HG03108 (cell line): ENCODE measurements at regions not wholly inside any gene's neighbourhood (a gene's known extent, or its start where the extent isn't known, plus 50 kb on each side); places are given as distances from the start of the nearest gene placed in this dataset.
A peak's percentile ranks its signal among the peaks of the same experiment; 100 is the strongest.

Experiments used
- ATAC-seq: cut with Tn5 transposase; IDR thresholded peaks from one replicate; pipeline ENCODE4 v1.9.1; 2021; ENCODE audit warnings: moderate library complexity; ENCODE audit not compliant: unreplicated experiment

DNA sequence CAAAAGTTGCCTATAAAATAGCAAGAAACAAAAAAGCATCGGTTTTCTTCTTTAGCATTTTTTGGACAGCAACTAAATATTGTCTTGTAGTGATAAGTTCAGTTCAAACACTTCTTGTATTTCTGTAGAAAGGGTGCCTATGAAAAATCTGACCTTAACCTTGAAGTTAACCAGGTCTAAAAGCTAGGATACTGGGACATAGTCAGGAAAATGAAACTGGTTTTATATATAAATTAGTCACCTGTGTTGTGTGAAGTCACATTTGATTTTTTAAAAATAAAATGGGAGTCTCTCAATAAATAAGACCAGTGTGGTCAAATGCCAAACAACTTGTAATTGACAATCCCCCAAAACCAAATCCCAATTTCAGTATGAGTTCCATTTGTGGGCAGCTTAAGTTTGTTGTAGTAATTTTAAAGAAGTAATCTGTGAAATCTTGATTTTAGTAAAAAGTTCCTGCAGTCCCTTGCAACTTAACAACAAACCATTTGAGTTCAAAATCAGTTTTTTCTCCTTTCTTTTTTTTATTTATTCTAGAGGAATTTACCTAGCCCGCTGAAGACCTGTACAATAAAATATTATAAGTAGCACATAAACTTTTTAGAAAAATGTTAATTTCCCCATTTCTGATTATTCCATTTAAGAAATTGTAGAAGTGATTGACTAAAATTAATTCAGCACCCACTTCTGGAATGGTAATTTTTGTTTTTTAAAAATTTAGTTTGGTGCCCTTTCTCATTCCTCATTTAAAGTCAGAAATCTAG, 84.5 kb upstream of the PPARA start:
- no peak for ATAC-seq

DNA sequence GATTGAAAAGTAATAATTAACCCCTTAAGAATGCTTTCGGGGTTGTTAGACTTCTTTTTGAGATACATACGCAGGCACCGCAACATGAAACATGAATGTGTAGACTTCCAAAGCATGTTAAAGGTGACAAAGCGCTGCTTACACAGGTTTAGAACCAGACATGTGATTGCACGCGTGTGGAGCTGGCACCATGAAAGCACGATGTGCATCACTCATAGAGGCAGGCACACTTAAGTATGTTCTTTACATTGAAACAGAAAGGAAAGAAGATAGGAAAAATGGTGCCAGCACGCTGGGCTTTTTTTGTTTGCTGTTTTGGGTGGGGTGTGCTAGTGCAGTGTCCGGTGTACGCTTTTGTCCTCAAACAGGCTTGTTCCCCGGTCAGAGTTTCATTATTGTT, 83.6 kb upstream of the PPARA start:
- ATAC-seq: no peak

DNA sequence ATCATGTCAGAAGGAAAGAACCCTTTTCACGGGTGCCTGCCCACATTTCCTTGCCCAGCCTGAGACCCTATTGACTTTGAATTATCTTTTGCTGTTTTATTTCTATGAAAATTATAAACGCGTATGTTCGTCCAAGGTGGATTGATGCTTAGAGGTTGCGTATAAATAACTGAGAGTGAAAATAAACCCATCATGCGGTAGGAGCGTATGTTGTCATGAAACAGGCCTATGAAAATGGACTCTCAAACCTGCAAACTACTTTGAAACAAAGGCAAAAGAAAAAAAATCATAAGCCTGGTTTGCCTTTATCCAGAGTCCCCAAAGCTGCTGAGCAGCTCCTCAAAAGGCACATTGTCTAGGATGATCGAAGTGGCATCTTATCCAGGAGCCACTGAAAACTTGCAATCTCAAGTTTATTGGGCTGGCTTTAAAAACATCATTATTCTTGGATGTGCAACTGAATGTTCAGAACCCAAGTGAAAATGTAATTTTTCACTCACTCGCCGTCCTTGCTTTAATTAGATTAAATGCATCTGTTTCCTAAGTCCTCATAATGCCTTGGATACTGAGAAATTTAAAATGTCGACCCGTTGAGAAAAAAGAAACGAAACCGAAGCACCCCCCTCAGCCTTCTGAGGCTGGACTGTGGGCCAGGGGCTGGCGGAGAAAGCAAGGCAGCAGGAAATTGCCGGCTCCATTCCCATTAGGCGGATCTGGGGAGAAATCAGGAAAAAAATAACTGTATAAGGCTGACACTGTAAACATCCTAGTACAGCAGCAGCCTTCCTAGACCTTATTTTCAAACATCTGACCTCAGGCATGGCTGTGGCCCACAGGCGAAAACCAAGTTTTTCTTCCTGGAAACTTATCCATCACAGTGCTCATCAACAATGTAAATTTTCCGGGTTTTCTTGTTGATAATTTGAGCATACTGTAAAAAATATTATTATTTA, 82.9 kb upstream of the PPARA start:
- no peak for ATAC-seq

DNA sequence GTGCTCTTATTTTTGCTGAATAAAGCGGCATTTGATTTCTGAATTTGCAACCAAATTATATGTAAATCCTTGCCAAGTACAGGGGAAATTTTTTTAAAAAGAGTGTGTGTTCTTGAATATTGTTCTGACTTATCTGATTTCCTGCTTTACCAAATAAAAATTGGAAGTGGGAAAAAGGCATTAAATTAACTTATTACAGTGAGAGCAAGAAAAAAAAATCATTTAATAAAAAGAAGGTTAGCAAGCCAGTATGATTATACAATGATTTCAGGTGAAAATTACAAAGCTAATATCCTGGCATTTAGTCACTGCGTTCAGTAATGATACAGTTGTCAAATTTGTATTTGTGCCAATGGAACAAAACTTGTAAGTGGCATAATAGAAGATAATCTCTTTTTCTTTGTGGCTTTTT, 82.1 kb upstream of the PPARA start:
- no peak for ATAC-seq

DNA sequence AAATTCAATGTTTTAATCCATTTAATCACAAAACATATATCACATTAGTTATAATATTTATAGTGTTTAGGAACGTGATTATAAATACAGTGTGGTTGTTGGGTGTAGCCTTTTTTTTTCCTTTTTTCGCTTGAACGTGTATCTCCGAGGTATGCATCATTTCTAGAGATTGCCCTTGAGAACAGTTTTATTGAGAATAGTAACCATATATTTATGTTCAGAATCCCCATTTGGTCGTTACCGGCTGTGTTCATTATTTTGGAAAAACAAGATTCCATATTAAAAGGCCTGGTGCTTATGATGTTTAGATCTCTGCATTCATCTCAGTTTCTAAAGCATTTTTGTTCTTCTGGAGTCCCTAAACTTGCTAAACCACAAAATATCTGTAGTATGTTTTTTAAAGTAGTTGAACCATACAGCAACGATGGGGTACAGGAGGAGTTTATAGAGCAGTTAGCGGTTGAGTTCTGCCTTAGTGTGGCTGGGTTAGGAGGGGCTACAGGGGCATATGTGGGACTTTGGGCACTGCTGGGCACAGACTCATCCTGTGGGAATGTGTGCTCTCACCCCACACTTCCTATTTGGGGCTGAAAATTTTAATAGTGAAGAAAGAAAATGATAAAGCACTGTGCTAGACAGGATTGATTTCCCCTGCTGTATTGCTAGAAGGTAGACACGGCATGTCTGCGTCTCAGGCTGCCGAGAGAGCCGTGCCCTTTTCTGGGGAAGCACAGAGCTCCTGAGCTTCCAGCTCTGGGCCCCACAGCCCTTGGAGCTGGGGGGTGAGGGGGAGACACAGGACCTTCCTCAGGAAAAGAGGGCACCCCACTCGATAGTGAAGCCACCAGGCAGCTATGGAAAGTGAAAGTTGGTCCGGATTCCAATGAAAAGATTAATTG, 81.5 kb upstream of the PPARA start:
- ATAC-seq: no peak

DNA sequence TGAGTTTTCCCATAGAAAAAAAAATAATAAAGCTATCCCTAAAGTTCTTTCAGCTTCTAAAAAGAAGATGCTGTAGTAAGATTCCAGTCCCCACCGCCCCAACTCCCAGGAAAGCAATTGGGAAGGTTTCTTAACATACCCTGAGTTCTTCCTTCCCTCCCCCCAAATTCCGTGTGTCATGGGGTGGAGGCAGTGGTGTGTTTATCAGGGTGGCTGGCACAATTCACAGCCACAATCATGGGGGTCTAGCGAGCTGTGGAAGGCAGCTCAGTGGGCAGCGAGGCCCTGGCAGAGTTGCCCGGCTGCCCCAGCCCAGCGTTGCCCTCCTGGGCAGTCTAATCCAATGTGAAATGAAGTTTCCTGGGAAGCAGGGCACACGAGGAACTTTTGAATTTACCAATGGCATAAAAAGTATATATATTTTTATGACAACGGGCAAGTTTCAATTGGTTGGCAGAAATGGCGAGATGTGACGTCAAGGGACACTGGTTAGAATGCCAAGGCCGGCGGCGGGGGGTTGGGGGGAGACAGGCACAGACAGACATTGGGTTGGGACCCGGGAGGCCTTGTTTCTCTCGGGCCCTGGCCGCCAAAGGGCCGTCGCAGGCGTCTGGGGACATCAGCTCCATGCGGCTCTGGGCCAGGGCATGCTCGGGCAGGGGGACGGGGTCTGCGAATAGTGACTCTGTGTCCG, 80.7 kb upstream of the PPARA start:
- no peak for ATAC-seq

DNA sequence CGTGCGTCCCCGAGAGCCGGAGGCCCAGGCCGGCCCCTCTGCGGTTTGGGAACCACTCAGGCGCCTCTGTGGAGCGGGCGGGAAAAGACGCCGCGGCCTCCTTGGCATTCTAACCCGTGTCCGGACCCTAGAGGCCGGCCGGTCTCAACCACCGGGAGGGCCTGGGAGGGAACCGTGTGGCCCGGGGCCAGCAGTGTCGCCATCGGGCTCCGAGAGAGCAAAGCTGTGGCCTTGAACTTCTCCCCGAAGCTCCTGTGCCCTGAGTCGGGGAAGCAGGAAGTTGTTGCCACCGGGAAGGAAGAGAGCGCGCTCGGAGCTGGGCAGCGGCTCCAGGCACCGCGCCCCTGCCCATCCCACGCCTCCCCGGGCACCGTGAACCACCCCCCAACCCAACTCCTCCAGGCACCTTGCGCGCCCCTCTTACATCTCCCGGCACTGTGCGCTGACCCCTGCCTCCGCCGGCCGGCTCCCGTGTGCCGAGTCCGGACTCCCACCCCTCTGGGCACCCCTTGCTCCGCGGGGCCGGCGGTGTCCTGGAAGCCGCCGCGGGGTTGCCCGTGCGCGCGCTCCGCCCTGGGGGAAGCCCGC, 80.0 kb upstream of the PPARA start:
- ATAC-seq: peak; percentile 27

DNA sequence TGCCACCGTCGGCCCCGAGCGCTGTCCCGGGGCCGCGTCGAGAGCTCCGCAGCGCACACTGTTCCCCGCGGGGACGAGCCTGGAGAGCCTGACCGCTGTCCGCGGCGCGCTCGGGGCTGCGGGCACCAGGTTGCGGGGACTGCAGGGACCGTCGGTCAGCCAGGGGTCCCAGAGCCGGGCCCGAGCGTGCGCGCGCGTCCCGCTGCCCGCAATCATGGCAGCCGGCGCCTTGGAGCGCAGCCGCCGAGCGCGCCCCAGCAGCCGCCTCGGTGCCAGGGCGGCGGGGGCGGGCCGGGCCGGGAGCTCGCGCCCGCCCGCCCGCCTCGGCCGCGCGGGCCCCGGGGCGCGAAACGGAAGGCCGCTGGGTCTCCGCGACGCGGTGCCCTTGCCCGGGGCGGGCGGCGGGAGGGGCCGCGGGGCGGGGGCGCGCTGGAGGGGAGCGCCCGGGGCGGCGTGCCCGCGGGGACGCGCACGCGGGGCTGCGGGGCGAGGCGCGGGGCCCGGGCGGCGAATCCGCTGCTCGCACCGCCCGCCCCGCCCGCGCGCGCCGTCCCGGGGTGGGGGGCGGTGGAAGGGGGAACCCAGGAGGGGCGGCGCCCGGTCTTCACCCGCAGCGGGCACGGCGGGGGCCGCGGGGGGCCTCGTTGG, 79.4 kb upstream of the PPARA start:
- peak; percentile 29 for ATAC-seq

DNA sequence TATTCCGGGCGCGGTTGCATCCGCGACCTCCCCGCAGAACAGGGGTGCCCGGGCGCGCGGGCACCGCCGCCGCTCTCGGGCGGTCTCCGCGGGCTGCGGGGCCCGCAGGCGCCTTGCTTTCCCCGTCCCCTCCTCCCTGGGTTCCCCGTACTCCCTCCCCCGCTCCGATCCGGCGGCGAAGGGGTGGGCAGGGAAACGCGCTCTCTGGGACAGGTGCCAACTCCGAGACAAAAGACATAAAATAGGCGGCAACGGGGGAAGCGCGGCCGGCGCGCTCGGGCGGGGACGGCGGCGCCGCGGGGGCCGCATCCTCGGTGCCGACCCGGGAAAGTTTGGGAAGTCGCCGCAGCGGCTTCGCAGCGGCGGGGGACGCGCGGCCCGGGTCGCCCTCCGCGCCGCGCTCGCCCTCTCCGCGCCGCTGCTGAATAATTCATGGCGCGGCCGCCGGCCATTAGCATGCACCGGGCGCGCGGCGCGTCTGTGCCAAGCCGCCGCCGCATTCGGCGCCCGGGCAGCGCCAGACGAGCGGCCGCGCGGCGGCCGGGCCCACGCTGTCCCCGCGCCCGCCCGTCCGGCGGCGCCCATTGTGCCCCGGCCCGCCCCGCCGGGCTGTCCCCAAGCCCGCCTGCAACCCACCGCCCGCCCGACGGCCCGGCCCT, 78.7 kb upstream of the PPARA start:
- peak; percentile 10 for ATAC-seq

DNA sequence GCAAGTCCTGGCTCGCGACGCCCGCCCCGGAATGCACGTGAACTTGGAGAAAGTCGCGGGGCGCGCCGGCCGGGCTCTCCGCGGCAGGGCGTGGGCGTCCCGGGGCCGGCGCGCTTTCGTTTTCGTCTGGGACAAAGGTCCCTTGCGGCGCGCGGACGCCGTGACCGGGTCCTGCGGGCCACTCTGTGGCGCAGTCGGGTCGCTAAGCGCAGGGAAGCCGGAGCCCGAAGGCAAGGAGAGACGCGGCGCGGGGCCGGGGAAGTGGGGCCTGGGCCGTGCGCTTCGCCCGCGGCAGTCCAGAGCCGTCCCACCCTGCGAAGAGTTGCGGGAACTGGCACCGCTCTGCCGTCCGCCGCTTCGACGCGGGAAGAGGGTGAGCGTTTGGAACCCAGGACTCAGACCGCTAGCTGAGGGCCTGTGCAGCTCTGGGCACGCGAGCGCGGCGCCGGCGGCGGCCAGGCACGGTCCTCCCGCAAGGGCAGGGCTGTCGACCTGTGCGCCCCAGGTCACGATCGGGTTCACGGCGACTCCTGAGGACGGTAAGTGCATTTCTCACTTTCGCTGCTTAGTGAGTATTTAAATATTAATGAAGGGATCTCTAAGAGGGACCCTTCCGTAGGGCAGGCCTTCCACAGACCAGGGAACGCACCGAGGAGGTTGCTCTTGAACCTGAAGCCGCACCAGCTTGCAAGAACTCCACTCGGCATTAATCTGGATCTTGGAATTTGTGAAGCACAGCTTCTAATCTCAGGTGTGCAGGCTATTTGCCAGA, 78.0 kb upstream of the PPARA start:
- peak; percentile 23 for ATAC-seq

DNA sequence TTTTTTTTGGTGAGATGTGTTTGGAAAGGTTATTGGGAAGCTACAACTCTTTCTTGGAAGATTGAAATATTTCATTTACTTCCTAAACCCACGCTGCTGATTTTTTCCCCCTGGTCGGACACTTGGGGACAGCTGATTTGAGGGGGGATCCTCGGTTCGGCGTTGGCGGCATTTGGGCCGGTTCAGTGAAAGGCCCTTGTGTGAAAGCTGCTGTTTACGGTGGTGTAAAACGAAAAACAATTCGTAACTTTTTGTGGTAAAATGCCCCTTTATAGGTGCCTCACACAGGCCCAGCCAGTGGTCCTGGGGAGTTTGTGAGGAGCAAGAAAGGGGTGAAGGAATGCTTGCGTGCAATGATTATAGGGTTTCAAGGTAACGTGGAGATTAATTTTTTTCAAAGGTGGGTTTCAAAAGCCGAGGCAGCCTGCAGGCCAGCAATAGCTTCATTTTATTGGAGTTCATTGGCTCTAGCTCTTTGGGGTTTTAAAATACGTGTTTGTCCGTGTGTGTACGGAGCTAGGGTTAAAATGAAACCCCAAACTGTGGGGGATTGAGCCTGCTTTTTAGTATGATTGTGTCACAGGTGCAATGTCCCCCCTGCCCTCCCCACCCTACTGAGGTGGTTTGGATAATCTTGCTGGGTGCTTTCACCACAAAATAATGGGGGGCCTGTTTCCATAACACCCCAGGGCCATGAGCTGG, 77.2 kb upstream of the PPARA start:
- ATAC-seq: no peak

DNA sequence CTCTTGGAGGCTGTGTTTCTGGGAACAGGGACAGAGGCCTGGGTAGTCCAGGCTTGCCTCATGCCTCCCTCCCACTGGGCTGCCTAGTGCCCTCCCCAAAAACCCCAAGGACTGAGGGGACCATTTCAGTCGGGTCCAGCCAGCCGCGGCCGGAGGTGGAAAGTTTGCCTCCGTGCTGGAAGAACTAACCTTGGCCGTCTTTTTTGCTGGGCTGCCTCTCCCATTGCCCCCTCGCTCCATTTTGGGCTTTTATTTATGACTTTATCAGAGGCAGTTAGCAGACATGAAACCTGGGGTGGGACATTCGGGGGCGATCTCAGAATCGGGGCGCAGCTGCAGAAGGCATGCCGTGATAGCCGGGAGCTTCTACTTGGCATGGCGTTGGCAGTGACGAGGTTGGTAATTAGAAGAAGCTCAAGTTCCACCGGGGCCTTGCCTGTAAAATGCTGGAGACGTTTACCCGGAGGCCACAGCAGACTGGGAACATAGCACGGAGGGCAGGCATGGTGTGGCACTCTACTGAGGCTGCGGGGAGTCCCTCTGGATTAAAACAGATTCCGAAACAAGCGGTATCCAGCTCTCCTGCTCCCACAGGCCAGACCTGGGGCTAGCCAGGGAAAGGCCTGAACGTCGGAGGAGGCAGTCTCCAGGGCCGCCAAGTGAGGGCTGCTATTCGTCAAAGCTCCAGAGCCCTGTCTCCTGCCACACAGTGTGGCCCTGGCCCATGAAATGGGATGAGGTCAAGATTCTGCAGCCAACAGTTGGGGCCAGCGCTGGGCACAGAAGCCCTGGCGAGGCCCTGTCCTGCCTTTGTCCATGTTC, 76.4 kb upstream of the PPARA start:
- no peak for ATAC-seq

DNA sequence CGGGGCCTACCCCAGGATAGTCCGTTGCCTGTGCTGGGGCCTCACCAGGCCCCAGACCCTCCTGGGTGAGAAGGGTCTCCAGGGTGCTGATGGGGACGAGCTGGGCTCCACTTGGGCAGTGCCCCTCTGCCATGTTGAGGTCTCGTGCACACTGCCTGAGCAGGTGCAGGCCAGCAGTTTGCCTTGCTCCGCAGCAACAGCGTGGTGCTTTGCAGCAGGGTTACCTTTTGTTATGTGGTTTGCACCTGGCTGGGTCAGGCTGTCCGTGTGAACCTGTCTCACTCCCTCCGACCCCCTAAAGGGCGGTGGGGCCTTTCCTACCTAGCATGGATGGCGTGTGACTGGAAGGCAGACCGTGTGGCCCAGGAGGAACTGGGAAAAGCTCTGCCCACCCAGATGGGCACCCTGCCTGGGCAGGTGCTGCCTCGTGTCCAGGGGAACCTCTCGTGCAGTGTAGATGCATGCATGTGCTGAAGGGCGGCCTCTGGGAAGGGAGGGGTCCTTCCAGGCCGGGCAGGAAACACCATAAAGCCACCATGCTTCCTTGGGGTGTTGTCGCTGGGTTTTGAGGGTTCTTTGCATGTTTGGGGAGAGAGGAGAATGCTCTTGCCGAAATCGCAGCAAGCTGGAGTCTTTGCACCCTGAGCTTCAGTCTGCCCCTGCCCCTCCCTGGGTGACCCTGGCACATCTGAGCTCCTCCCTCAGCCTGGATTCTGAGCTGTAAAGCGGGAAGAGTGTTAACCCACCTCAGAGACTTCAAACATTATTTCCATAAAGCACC, 75.4 kb upstream of the PPARA start:
- ATAC-seq: no peak

DNA sequence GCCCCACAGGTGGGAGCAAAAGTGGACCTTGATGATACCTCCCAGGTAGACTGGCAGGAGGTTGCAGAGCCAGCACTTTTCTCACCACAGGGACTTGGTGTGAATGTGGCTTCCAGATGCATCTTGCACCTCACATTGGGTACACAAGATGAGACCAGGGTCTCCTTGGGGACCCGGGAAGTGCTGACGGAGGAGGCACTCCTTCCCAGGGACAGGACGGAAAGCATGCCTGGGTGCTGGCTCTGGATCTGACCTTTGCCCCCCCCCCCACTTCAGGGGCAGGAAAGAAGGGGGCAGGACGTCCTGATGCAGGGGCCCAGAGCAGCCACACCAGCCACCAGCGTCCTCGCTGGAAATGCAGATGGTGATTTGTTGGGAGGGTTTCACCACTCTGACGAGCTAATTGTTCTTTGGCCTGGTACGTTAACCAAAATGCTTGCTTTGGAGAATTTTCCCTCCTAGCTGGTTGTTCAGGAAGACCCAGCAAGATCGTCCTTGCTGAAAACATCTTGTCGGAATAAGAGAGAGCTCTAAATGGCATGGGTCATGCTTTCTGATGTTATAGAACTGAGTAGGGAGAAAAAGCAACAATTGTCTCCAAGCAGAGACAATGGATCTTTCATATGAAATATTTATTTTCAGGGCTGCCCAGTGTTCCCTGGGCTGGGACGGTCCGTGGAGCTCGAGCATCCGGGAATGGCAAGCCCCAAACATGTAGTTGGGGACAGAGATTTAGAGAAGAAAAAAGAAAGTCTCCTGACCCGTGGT, 74.4 kb upstream of the PPARA start:
- ATAC-seq: no peak

DNA sequence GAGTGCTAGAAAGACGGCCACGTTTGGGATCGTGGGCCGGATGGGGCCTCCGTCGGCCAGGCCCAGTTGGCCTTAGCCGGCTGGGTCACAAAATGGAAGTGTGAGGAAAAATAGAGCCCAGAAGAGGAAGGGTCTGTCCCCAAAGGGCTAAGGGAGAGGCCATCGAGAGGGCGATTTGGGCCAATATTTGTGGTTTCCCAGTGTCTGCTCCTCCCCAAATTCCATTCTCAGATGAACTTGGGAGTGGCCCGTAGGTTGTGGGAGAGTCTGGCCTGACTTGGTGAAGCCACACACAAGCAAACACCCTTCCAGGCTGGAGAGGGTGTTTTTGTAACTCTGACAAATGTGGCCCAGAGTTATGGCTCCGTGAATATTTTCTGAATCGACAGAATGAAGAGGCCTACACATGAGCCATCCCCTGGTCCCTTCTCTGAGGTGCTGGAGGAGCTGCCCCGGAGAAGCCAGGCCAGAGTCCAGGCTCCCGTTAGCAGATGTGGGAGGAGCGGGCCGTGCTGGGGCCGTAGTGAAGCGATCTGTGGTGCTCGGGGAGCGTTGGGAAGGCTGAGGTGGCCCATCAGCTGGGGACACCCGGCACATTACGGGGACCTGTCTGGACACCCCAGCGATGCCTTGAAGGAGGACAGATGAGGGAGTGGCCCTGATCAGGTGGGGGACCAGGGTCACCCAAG, 73.5 kb upstream of the PPARA start:
- no peak for ATAC-seq
